ENCODE measurements at regions not wholly inside any gene's neighbourhood (a gene's known extent, or its start where the extent isn't known, plus 50 kb on each side); places are given as distances from the start of the nearest gene placed in this dataset.

GRCh38 chr5:144958002-144958401, 787.3 kb downstream of the KCTD16 start:
- TF ChIP-seq ESRRG (CRISPR knock-in tag; IDR thresholded peaks at IDR 0.05) (no peak), RARB (CRISPR knock-in tag; IDR thresholded peaks at IDR 0.05) (no peak), OSR1 (CRISPR knock-in tag; IDR thresholded peaks at IDR 0.05) (no peak), TOX (CRISPR knock-in tag; IDR thresholded peaks at IDR 0.05; ENCODE audit: borderline replicate concordance) (no peak), CSDC2 (CRISPR knock-in tag; IDR thresholded peaks at IDR 0.05) (no peak), BACH2 (CRISPR knock-in tag; IDR thresholded peaks at IDR 0.05; ENCODE audit: borderline replicate concordance) (no peak), SNAI2 (CRISPR knock-in tag; IDR thresholded peaks at IDR 0.05) (no peak), ZNF565 (CRISPR knock-in tag; conservative IDR thresholded peaks at IDR 0.05; ENCODE audit: low read depth) (no peak), PATZ1 (CRISPR knock-in tag; IDR thresholded peaks at IDR 0.05; ENCODE audit: borderline replicate concordance) (no peak), ARNTL (CRISPR knock-in tag; IDR thresholded peaks at IDR 0.05; ENCODE audit: borderline replicate concordance, low read depth) (no peak), PPARA (CRISPR knock-in tag; IDR thresholded peaks at IDR 0.05; ENCODE audit: borderline replicate concordance) (no peak)
- no peak for ATAC-seq

- ATAC-seq: no peak
- TF ChIP-seq SNAI2 (CRISPR knock-in tag; IDR thresholded peaks at IDR 0.05) (no peak), CREB5 (CRISPR knock-in tag; IDR thresholded peaks at IDR 0.05; ENCODE audit: low read depth) (no peak), ZFP3 (CRISPR knock-in tag; IDR thresholded peaks at IDR 0.05) (no peak), ZFP30 (CRISPR knock-in tag; IDR thresholded peaks at IDR 0.05) (no peak), RARB (CRISPR knock-in tag; IDR thresholded peaks at IDR 0.05) (no peak), TOX (CRISPR knock-in tag; IDR thresholded peaks at IDR 0.05; ENCODE audit: borderline replicate concordance) (no peak), CSRNP3 (CRISPR knock-in tag; IDR thresholded peaks at IDR 0.05) (no peak), BACH2 (CRISPR knock-in tag; IDR thresholded peaks at IDR 0.05; ENCODE audit: borderline replicate concordance) (no peak), GLIS3 (CRISPR knock-in tag; IDR thresholded peaks at IDR 0.05) (no peak), ZNF565 (CRISPR knock-in tag; conservative IDR thresholded peaks at IDR 0.05; ENCODE audit: low read depth) (no peak), ARNTL (CRISPR knock-in tag; IDR thresholded peaks at IDR 0.05; ENCODE audit: borderline replicate concordance, low read depth) (no peak), TSHZ2 (CRISPR knock-in tag; IDR thresholded peaks at IDR 0.05) (no peak), ZNF8 (CRISPR knock-in tag; IDR thresholded peaks at IDR 0.05) (no peak), TCF4 (CRISPR knock-in tag; IDR thresholded peaks at IDR 0.05; ENCODE audit: borderline replicate concordance) (no peak)
These were observed 780.3 kb downstream of the KCTD16 start for GRCh38 chr5:144950996-144951395.

GRCh38 chr5:144947023-144947422, 776.4 kb downstream of the KCTD16 start:
- no peak for ATAC-seq
- TF ChIP-seq CREB5 (CRISPR knock-in tag; IDR thresholded peaks at IDR 0.05; ENCODE audit: low read depth) (no peak), BACH2 (CRISPR knock-in tag; IDR thresholded peaks at IDR 0.05; ENCODE audit: borderline replicate concordance) (no peak), GLIS3 (CRISPR knock-in tag; IDR thresholded peaks at IDR 0.05) (no peak), TCF4 (CRISPR knock-in tag; IDR thresholded peaks at IDR 0.05; ENCODE audit: borderline replicate concordance) (no peak), ARNTL (CRISPR knock-in tag; IDR thresholded peaks at IDR 0.05; ENCODE audit: borderline replicate concordance, low read depth) (no peak), PATZ1 (CRISPR knock-in tag; IDR thresholded peaks at IDR 0.05; ENCODE audit: borderline replicate concordance) (no peak), ZFP30 (CRISPR knock-in tag; IDR thresholded peaks at IDR 0.05) (no peak), TSHZ2 (CRISPR knock-in tag; IDR thresholded peaks at IDR 0.05) (no peak), ZFP3 (CRISPR knock-in tag; IDR thresholded peaks at IDR 0.05) (no peak), TOX (CRISPR knock-in tag; IDR thresholded peaks at IDR 0.05; ENCODE audit: borderline replicate concordance) (no peak), ZC3H10 (CRISPR knock-in tag; IDR thresholded peaks at IDR 0.05) (no peak), ZNF565 (CRISPR knock-in tag; conservative IDR thresholded peaks at IDR 0.05; ENCODE audit: low read depth) (no peak), CSDC2 (CRISPR knock-in tag; IDR thresholded peaks at IDR 0.05) (no peak), ZNF8 (CRISPR knock-in tag; IDR thresholded peaks at IDR 0.05) (no peak), PPARA (CRISPR knock-in tag; IDR thresholded peaks at IDR 0.05; ENCODE audit: borderline replicate concordance) (no peak)
